OCI-M1 (cell line): ENCODE measurements at regions not wholly inside any gene's neighbourhood (a gene's known extent, or its start where the extent isn't known, plus 50 kb on each side); places are given as distances from the start of the nearest gene placed in this dataset.
"Not testable (repeated sequence)": the region's sequence is repeated elsewhere in the genome, so short reads cannot be mapped to it uniquely, and the experiment has no call there.

Source experiments
- DNase-seq: peaks from one replicate; lab custom pipeline; 2025; lab: John Stamatoyannopoulos, UW

- no peak for DNase-seq
Measured at GRCh38 chr17:13787636-13788035, 185.9 kb upstream of the HS3ST3A1 start.

- DNase-seq = no peak
Measured at GRCh38 chr17:13788385-13788784, 186.7 kb upstream of the HS3ST3A1 start.

GRCh38 chr17:13792314-13792713, 190.6 kb upstream of the HS3ST3A1 start:
- peak; percentile 56 for DNase-seq

GRCh38 chr17:13793951-13794350, 192.2 kb upstream of the HS3ST3A1 start:
- no peak for DNase-seq

- no peak for DNase-seq
Measured at GRCh38 chr17:13797863-13798262, 196.1 kb upstream of the HS3ST3A1 start.

GRCh38 chr17:13806092-13806491, 204.4 kb upstream of the HS3ST3A1 start:
- peak; percentile 85 for DNase-seq

GRCh38 chr17:13807103-13807502, 205.4 kb upstream of the HS3ST3A1 start:
- no peak for DNase-seq

- no peak for DNase-seq
Measured at GRCh38 chr17:13812350-13812749, 210.6 kb upstream of the HS3ST3A1 start.

GRCh38 chr17:13813347-13814240, 211.9 kb upstream of the HS3ST3A1 start:
- peak; percentile 31 for DNase-seq

- DNase-seq = no peak
Measured at GRCh38 chr17:13822700-13823099, 221.0 kb upstream of the HS3ST3A1 start.

- no peak for DNase-seq
Measured at GRCh38 chr17:13825526-13826040, 223.9 kb upstream of the HS3ST3A1 start.

GRCh38 chr17:13827118-13827517, 225.4 kb upstream of the HS3ST3A1 start:
- DNase-seq = no peak

GRCh38 chr17:13833921-13834320, 232.2 kb upstream of the HS3ST3A1 start:
- DNase-seq = no peak

- no peak for DNase-seq
Measured at GRCh38 chr17:13835151-13835550, 233.4 kb upstream of the HS3ST3A1 start.

- no peak for DNase-seq
Measured at GRCh38 chr17:13837417-13837816, 231.9 kb upstream of the COX10 start.

- no peak for DNase-seq
Measured at GRCh38 chr17:13840254-13840653, 229.1 kb upstream of the COX10 start.

- no peak for DNase-seq
Measured at GRCh38 chr17:13843862-13844635, 225.3 kb upstream of the COX10 start.

- no peak for DNase-seq
Measured at GRCh38 chr17:13851889-13852288, 217.4 kb upstream of the COX10 start.

GRCh38 chr17:13855730-13856129, 213.6 kb upstream of the COX10 start:
- not testable (repeated sequence) for DNase-seq

- DNase-seq = peak; percentile 83
Measured at GRCh38 chr17:13862346-13862745, 207.0 kb upstream of the COX10 start.

- DNase-seq = no peak
Measured at GRCh38 chr17:13863436-13863835, 205.9 kb upstream of the COX10 start.

GRCh38 chr17:13864521-13864920, 204.8 kb upstream of the COX10 start:
- DNase-seq = peak; percentile 83

GRCh38 chr17:13865650-13866049, 203.7 kb upstream of the COX10 start:
- DNase-seq = no peak
